HEK293T (cell line): ENCODE measurements at regions not wholly inside any gene's neighbourhood (a gene's known extent, or its start where the extent isn't known, plus 50 kb on each side); places are given as distances from the start of the nearest gene placed in this dataset.

ENCODE experiments used
- ARNT ChIP-seq: fragments of 450-650 bp; IDR thresholded peaks from 2 replicates; pipeline ENCODE4 v1.6.1; 2017; ENCODE audit warnings: mild to moderate bottlenecking
- BHLHE40 ChIP-seq: fragments of 450-650 bp; IDR thresholded peaks from 2 replicates; pipeline ENCODE4 v1.6.1; 2016; ENCODE audit warnings: mild to moderate bottlenecking, moderate library complexity, borderline replicate concordance
- ELF4 ChIP-seq: fragments of 450-650 bp; IDR thresholded peaks from 2 replicates; pipeline ENCODE4 v1.6.1; 2017; ENCODE audit warnings: antibody characterized with exemption
- FOXM1 ChIP-seq: fragments of 450-650 bp; IDR thresholded peaks from 2 replicates; pipeline ENCODE4 v1.6.1; 2017; ENCODE audit warnings: mild to moderate bottlenecking, borderline replicate concordance
- HDGF ChIP-seq: fragments of 450-650 bp; IDR thresholded peaks from 2 replicates; pipeline ENCODE4 v1.6.1; 2017; ENCODE audit warnings: antibody characterized with exemption, borderline replicate concordance
- L3MBTL2 ChIP-seq: fragments of 450-650 bp; conservative IDR thresholded peaks from 2 replicates; pipeline ENCODE4 v1.6.1; 2016; ENCODE audit warnings: mild to moderate bottlenecking
- SP1 ChIP-seq: fragments of 450-650 bp; IDR thresholded peaks from 2 replicates; pipeline ENCODE4 v1.6.1; 2017
- SUZ12 ChIP-seq: fragments of 450-650 bp; IDR thresholded peaks from 2 replicates; pipeline ENCODE4 v1.6.1; 2016; ENCODE audit warnings: mild to moderate bottlenecking
- ZNF384 ChIP-seq: fragments of 450-650 bp; IDR thresholded peaks from 2 replicates; pipeline ENCODE4 v1.6.1; 2016

DNA sequence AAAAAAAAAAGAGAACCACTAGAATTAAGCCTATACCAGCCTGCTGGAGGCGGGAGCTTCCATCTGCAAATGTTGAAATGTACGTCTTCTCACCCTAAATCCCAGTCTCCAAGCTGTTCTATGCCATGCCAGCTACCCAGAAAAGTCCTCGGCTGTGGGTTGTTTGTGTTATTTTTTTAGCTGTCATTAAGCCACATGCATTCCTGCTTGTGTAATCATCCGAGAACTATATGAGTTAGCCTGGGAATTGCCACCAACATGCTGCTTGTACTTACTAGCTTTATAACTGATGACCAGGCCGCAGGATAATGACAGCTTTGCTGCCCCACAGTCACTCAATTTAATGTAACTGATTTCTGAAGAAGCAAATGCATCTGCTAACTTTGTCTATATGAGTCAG is 313.9 kb upstream of the SALL1 start:
- TF ChIP-seq FOXM1: no peak
- no peak for TF ChIP-seq SP1
- TF ChIP-seq HDGF: no peak
- no peak for TF ChIP-seq L3MBTL2
- no peak for TF ChIP-seq ARNT
- no peak for TF ChIP-seq ELF4
- TF ChIP-seq SUZ12: no peak
- no peak for TF ChIP-seq ZNF384
- TF ChIP-seq BHLHE40: no peak
